Stomach (tissue), 4 donors: ENCODE measurements at regions not wholly inside any gene's neighbourhood (a gene's known extent, or its start where the extent isn't known, plus 50 kb on each side); places are given as distances from the start of the nearest gene placed in this dataset.

Source experiments
- EP300 ChIP-seq: sonication (generic); formaldehyde crosslinking; IDR thresholded peaks from one replicate; pipeline ENCODE4 v1.6.1; 2017; ENCODE audit warnings: antibody characterized with exemption
- POLR2A ChIP-seq, 4 donors: fragments of 450-650 bp; IDR thresholded peaks; one replicate each; pipeline ENCODE4 v1.6.1; 2016; ENCODE audit warnings: antibody characterized with exemption in 4 of 4, control low read depth in 2 of 4, mild to moderate bottlenecking in 1 of 4, moderate library complexity in 1 of 4
- POLR2AphosphoS5 ChIP-seq, 3 donors: sonication (generic); formaldehyde crosslinking; IDR thresholded peaks; one replicate each; pipeline ENCODE4 v1.6.1; 2016; ENCODE audit warnings: antibody characterized with exemption in 3 of 3
- TF ChIP-seq, protein P1 (sequence below), 7 experiments: fragments of 450-650 bp in 4 of 7; fragments of 200-600 bp in 3 of 7; sonication (generic) in 3 of 7; IDR thresholded peaks; one replicate each; pipeline ENCODE4 v1.5.1; 2016 to 2019; ENCODE audit warnings: antibody characterized with exemption in 7 of 7, control low read depth in 2 of 7, mild to moderate bottlenecking in 1 of 7

DNA sequence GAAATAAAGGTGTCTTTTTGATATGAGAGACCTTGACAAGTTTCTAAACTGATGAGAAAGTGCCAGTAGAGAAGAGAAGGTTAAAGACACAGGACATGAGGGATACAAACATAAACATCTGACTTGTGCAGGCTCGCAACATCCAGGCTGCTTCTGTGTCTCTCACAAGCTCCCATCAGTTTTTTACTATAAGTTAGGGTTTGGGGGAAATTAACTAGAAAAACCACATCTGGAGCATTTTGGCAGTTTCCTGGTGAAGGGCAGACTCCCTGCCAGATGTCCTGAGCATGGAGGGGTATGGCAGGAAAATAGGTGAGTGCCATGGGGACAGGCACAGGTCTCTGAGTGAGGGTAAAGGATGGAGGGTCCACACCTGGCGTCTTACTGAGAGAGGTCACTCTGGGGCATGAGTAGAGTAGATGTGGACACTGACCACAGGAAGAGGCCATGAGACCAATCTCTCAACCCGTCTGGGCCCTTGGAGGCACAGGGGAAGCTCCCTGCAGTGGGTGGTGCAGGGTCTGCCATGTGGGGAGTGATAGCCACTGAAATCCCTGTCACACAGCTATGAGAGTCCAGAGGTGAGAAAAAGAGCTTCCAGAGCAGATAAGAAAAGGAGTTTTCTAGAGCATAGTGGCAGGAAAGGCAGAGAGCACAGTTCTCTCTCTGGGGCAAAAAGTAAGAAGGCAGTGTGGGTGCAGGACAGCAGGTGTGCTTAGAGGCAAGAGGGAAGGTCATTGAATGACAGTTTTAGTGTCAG lies 193.3 kb upstream of the SYNDIG1 start:
- TF ChIP-seq, protein P1, sequence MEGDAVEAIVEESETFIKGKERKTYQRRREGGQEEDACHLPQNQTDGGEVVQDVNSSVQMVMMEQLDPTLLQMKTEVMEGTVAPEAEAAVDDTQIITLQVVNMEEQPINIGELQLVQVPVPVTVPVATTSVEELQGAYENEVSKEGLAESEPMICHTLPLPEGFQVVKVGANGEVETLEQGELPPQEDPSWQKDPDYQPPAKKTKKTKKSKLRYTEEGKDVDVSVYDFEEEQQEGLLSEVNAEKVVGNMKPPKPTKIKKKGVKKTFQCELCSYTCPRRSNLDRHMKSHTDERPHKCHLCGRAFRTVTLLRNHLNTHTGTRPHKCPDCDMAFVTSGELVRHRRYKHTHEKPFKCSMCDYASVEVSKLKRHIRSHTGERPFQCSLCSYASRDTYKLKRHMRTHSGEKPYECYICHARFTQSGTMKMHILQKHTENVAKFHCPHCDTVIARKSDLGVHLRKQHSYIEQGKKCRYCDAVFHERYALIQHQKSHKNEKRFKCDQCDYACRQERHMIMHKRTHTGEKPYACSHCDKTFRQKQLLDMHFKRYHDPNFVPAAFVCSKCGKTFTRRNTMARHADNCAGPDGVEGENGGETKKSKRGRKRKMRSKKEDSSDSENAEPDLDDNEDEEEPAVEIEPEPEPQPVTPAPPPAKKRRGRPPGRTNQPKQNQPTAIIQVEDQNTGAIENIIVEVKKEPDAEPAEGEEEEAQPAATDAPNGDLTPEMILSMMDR (IDR thresholded peaks at IDR 0.05), result no peak
- TF ChIP-seq POLR2AphosphoS5 (IDR thresholded peaks at IDR 0.05) (no peak), EP300 (no peak), POLR2A (IDR thresholded peaks at IDR 0.05) (no peak)
